ENCODE measurements at regions not wholly inside any gene's neighbourhood (a gene's known extent, or its start where the extent isn't known, plus 50 kb on each side); places are given as distances from the start of the nearest gene placed in this dataset.

DNA sequence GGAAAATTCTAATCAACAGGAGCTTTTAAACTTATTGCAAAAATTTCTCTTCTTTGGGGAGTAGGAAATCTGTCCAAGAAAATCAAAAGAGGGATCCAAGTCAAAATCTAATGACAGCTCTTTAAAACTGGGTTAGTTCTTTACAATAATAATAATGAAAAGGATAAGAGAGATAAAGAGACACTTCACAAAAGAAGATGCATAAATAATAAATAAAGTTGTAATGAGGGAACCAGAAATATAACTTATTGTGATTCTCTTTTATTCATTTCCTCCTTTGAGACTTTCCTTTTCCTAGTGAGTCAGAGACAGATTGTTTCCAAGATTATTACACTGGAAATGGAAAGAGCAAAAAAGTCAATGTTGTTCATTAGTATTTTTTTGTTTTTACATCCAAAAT lies 1029.3 kb downstream of the PCDH17 start:
- TF ChIP-seq, protein P1, sequence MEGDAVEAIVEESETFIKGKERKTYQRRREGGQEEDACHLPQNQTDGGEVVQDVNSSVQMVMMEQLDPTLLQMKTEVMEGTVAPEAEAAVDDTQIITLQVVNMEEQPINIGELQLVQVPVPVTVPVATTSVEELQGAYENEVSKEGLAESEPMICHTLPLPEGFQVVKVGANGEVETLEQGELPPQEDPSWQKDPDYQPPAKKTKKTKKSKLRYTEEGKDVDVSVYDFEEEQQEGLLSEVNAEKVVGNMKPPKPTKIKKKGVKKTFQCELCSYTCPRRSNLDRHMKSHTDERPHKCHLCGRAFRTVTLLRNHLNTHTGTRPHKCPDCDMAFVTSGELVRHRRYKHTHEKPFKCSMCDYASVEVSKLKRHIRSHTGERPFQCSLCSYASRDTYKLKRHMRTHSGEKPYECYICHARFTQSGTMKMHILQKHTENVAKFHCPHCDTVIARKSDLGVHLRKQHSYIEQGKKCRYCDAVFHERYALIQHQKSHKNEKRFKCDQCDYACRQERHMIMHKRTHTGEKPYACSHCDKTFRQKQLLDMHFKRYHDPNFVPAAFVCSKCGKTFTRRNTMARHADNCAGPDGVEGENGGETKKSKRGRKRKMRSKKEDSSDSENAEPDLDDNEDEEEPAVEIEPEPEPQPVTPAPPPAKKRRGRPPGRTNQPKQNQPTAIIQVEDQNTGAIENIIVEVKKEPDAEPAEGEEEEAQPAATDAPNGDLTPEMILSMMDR (IDR thresholded peaks at IDR 0.05), result no peak
- no peak for TF ChIP-seq POLR2A (IDR thresholded peaks at IDR 0.05)
